HG03342 (cell line): ENCODE measurements at regions not wholly inside any gene's neighbourhood (a gene's known extent, or its start where the extent isn't known, plus 50 kb on each side); places are given as distances from the start of the nearest gene placed in this dataset.
A peak's percentile ranks its signal among the peaks of the same experiment; 100 is the strongest.

ENCODE experiments used
- ATAC-seq: cut with Tn5 transposase; IDR thresholded peaks from one replicate; pipeline ENCODE4 v1.9.1; 2021; ENCODE audit warnings: mild to moderate bottlenecking, moderate library complexity; ENCODE audit not compliant: unreplicated experiment

- ATAC-seq = no peak
Measured at GRCh38 chr5:106923409-106923808, 747.3 kb downstream of the EFNA5 start.

GRCh38 chr5:106921567-106921966 lies 749.2 kb downstream of the EFNA5 start:
- ATAC-seq = no peak

GRCh38 chr5:106910486-106910885 lies 760.3 kb downstream of the EFNA5 start:
- ATAC-seq = no peak

GRCh38 chr5:106909716-106910115 lies 761.0 kb downstream of the EFNA5 start:
- no peak for ATAC-seq

DNA sequence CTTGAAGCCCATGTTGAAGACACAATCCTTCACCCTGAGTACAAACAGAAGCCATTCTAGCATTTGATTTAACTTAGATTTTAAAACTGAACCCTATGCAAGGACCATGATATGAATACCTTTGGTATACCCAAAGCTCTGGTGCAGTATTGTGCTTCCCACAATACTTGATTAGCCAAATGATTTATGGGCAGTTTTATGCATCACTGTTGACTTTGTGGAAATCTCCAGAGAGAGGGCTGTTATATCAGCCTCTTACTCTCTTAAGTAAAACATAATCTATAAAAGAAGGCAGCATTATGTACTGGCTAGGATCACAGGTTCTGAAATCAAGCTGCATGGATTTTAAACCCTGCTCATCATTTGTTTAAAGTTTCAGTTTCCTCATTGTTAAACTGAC lies 762.8 kb downstream of the EFNA5 start:
- ATAC-seq = no peak

DNA sequence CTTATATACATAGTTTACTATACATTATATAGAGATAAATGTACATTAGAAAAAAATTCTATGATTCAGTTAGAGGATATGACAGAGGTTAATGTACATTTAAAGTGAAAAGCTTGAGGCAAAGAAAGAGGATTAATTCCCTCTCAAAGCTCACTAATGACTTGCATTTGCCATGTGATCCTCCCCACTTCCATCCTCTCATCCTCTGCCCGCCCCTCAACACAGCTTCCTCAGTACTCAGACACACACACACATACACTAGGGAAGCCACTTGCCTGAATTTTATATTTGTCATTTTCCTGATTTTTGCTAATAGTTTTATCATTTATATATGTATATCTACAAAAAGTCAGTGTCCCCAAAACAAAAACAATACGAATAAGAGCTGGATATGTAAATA lies 764.5 kb downstream of the EFNA5 start:
- no peak for ATAC-seq

DNA sequence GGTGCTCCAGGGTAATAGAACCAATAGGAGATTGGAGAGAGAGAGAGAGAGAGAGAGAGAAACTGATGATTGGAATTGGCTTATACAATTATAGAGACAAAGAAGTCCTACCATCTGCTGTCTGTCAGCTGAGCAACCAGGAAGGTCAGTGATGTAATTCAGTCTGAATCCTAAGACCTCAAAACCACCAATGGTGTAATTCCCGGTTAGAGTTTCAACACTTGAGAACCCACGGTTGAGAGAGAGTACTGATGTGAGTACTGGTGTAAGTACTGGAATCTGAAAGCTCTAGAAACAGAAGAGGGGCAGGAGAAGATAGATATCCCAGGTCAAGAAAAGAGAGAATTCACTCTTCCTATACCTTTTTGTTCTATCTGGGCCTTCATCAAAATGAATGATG lies 775.8 kb downstream of the EFNA5 start:
- ATAC-seq = no peak

DNA sequence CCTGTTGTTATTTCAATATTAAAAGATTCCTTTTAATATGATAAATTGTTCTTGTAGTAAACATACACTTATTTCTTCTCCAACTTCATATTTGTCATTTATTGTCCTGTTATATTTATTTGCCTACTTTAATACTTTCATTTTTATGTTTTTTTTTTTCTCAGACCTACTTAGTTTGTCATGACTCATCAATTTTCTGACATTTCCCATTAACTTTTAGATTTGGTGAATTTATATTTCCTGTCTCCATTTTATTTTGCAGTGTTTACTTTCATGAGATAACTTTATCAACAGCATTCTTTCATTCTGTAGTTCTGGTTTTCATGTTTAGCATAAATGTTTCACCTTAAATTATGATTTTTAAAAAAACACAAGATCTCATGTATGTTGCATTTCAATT lies 788.7 kb downstream of the EFNA5 start:
- no peak for ATAC-seq

DNA sequence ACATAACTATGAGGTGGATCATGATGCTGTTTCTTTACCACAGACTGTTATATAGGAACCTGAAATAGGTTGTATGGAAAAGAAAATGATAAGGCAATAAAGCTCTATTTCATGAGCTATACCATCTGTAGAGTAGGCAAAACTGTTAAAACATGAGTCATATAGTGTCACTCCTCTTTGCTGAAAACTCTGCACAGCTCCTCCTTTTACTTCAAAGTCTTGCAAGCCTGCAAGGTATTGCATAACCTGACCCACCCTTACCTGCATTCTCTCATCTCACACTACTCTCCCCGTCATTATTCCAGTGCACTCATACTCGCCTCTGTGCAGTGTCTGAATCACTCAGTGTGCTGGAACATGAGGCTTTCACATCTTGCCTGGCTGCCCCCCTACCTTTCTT lies 790.1 kb downstream of the EFNA5 start:
- no peak for ATAC-seq

DNA sequence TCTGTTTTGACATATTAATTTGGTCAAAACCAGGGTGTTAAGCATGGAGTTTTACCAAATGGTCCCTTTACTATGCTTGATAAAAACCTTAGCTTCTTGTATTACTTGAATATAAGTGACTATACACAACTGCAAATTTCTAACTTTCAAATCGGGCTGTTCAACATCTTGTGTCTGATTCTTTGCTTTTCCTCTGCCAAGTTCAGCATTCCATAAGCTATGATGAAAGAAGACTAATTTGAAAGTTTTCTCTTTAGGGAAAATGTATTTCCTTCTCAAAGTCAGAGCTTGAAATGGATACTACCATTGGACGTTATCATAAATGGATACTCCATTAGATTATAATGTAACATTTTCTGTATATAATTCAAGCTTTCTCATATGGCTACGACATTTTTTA lies 792.9 kb downstream of the EFNA5 start:
- no peak for ATAC-seq

DNA sequence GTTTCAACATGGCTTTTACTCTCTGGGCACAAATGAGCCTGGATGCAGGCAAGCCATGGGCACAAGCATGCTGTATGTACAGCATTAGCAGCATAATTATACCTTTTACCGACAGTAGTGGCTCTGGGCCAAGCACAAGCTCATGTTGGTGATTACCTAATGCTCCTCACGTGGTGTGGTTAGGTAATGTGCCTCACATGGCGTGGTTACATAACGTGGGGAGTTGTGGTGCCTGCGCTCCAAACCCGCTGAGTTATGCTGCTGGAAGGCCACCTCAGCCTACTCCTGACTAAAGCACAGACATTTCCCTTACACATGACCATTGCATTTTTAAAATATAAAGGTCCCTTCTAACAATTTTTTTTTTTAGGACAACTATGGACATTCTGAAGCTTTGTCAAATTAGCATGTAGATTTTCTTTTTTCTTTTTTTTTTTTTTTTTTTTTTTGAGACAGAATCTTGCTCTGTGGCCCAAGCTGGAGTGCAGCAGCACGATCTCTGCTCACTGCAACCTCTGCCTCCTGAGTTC lies 794.0 kb downstream of the EFNA5 start:
- no peak for ATAC-seq

DNA sequence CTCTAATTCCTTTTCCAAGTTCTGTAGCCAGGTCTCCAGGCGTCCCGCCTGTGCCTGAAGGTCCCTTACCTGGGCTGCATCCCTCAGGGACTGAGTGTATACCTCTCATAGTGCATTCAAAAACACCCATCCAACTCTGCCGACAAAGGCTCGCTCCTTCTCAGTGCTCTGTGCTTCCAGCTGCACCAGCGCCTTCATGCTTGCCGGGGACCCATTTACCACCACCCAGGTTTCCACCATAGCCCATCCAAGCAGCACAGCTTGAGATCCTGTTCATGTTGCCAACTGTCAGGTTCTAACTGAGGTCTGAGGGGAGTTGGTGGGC lies 794.5 kb downstream of the EFNA5 start:
- ATAC-seq = no peak

- peak; percentile 81 for ATAC-seq
Measured at GRCh38 chr5:106875591-106876297, 795.0 kb downstream of the EFNA5 start.

DNA sequence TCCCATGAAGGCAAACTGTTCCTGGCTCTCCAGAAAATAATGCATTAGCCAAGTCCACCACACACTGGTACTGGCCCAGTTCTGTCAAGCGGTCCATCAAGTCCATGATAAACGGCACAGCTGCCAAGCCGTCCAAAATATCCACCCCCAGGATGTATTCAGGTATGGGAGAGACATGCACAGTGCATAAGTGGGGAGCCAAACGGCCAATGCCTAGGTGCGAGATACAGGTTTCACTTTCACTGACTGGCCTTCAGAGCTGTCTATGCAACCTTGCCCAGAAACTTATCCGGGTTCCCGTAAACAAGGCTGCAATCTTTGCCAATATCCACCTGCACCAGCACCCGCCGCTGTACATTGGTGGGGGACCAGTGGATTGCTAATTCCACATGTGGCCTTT lies 795.8 kb downstream of the EFNA5 start:
- no peak for ATAC-seq

DNA sequence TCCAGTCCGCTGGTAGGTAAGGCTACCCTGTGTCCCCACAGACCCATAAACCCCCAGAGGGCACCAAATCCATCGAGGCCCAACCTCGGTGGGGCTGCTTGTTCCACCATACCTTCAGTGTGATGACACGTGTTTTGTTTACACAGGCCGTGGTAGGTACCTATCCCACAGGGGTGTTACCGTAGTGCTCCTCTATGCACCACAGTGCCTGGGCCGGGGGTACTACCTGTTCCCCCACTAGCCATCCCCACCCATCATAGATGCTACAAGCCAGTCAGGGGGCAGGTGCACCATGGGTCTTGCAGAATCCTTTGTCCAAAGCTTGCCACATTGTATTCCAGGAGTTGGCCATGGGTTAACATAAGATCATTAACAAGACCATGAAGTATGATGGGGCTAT lies 796.2 kb downstream of the EFNA5 start:
- no peak for ATAC-seq

DNA sequence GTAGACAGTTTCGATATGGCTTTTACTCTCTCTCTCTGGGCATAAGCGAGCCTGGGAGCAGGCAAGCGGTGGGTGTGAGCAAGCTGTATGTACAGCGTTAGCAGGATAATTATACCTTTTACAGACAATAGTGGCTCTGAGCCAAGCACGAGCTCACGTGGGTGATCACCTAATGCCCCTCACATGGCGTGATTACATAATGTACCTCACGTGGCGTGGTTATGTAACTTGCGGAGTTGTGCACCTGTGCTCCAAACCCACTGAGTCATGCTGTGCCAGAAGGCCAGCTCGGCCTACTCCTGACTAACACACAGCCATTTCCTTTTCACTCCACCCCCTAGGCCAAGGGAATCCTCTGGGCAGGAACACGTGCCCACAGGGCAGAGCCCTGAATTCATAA lies 797.2 kb downstream of the EFNA5 start:
- no peak for ATAC-seq

GRCh38 chr5:106865279-106865678 lies 805.5 kb downstream of the EFNA5 start:
- no peak for ATAC-seq

DNA sequence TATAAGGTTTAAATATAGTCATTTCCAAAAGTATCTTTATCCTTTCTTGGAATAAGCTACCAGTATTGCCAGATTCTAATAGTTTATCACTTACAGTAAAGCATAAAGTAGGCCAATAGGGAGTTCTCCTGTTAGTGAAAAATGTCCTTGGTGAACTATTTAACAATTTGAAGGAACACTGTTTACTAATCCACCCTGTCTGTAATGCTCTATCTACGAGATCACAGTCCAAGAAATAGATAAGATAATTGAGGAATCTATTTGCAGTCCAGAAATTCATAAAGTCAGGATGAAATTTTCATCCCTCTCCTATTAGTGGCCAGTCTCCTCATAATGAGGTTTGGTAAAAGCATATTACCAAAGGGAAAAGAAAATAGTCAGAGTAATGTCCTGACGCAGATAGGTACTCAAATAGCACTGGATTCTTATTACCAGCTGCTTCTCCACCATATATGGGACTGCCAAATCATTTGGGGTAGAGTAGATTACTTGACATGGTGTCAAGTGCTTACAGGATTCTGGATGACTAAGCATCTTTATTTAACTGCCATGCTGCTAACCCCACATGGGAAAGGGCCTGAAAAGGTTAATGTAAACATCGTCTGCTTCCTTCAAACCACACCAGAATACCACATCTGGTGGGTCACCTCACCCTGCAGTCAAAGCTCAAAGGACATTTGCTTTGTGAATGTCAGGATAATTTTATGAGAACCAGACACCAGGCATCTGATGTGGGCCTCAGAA lies 808.1 kb downstream of the EFNA5 start:
- no peak for ATAC-seq

DNA sequence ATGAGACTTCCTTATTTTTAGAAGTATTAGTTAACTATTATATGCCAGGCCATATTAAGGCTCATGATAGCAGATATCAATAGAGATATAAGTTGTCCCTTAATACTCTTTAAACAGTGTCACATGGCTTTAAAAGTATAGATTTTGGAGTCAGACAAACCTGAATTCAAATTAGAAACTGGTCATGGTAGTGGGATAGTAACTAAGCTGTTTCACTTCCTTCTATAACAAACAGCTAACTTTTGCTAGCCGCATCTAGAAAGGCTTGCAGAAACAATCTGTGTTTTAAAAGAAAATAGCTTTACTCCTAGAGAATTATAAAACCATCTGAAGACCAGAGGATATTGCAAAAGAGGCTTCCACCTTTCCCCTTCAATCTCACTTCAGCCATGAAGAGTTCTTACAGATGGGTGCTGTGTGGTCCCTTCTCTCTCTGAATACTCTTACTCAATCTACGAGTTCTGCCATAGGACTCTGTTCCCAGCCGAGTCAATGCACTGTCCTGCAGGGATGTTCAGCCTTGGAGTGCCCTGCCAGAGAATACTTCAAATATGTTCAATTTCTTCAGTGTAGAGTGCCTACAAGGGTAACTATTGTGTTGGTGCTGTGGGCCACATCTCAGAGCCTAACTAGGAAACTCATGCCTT lies 810.2 kb downstream of the EFNA5 start:
- peak; percentile 65 for ATAC-seq

GRCh38 chr5:106858616-106859015 lies 812.1 kb downstream of the EFNA5 start:
- no peak for ATAC-seq

DNA sequence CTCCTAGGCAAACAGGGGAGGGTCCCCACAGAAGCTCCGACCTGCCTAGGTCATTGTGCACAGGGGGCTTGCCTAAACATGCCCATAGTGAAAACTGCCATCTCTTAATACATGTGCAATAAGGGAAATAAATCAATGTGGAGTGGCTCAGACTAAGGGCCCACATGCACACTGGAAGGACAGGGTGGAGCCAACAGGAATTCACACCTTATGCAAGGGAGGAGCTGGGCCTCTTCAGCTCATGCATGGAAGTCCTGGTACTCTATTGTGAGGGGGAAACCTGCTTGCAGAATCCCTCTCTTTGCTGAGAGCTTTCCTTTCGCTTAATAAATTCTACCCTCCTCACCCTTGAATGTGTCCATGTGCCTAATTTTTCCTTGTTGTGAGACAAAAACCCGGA lies 815.8 kb downstream of the EFNA5 start:
- no peak for ATAC-seq

- ATAC-seq = no peak
Measured at GRCh38 chr5:106854105-106854687, 816.5 kb downstream of the EFNA5 start.
